GM12878 (cell line): ENCODE measurements at regions not wholly inside any gene's neighbourhood (a gene's known extent, or its start where the extent isn't known, plus 50 kb on each side); places are given as distances from the start of the nearest gene placed in this dataset.

Experiments used
- ATAC-seq: fragments of 200-7000 bp; cut with Tn5 transposase; 3 replicates; pipeline ENCODE4 v1.9.1; 2020; ENCODE audit warnings: mild to moderate bottlenecking, moderate library complexity
- BruUV-seq: library from RNA; stranded (reverse); fragments of 400-500 nt; replicated peaks from 2 replicates; lab custom pipeline; 2021; lab: Mats Ljungman, UMichigan
- CTCF ChIA-PET: fragments of 300-600 bp; sonication (Branson Sonifier 250); formaldehyde crosslinking; extraction: SDS; loops from one replicate; lab custom pipeline; 2021; ENCODE audit warnings: inconsistent platforms; lab: Yijun Ruan, JAX
- POLR2A ChIA-PET: fragments of 350-600 bp; formaldehyde crosslinking; extraction: SDS; loops from one replicate; lab custom pipeline; 2021; ENCODE audit warnings: inconsistent platforms; lab: Charles Lee
- RAD21 ChIA-PET: fragments of 300-600 bp; sonication (Branson Sonifier 250); formaldehyde crosslinking; loops from one replicate; lab custom pipeline; 2023; ENCODE audit warnings: antibody characterized with exemption; ENCODE audit not compliant: unreplicated experiment; lab: Charles Lee
- SMC1A ChIA-PET: fragments of 300-600 bp; sonication (Branson Sonifier 250); formaldehyde crosslinking; loops from one replicate; lab custom pipeline; 2023; ENCODE audit not compliant: unreplicated experiment, uncharacterized antibody; lab: Charles Lee
- DNase-seq: peaks from one replicate; pipeline ENCODE4 v3.0.0-alpha.2; 2011; ENCODE audit warnings: low read depth, low spot score
- FAIRE-seq: peaks from 3 replicates; lab custom pipeline; 2011; peaks lifted over from hg19 to GRCh38; lab: Jason Lieb, UNC
- H2AFZ ChIP-seq: 2 replicates; pipeline ENCODE4 v1.6.0; 2011; ENCODE audit warnings: low read depth, low read length, control low read depth; ENCODE audit not compliant: control insufficient read depth
- H3K27ac ChIP-seq: 2 replicates; pipeline ENCODE4 v1.5.1; 2011; ENCODE audit warnings: control low read depth; ENCODE audit not compliant: control insufficient read depth, insufficient read depth
- H3K27me3 ChIP-seq, 2 experiments: replicated peaks in 1 of 2; 2 replicates each; pipeline versions ENCODE4 v1.6.0 to v1.6.1; 2011; ENCODE audit warnings: low read length in 1 of 2; ENCODE audit not compliant: control insufficient read depth in 2 of 2, insufficient read depth in 2 of 2
- H3K36me3 ChIP-seq, 2 experiments: 2 replicates each; pipeline ENCODE4 v1.5.1; 2011; ENCODE audit warnings: low read length in 1 of 2; ENCODE audit not compliant: control insufficient read depth in 2 of 2, insufficient read depth in 2 of 2
- H3K4me1 ChIP-seq: 2 replicates; pipeline ENCODE4 v1.6.1; 2011; ENCODE audit warnings: mild to moderate bottlenecking, low read length, moderate library complexity, mixed read lengths; ENCODE audit not compliant: control insufficient read depth, insufficient read depth
- H3K4me2 ChIP-seq: 2 replicates; pipeline ENCODE4 v1.6.0; 2011; ENCODE audit warnings: control low read depth; ENCODE audit not compliant: control insufficient read depth, insufficient read depth
- H3K4me3 ChIP-seq: fragments of 200-600 bp; sonication (generic); 2 replicates; pipeline ENCODE4 v1.5.1; 2016
- H3K79me2 ChIP-seq: 2 replicates; pipeline ENCODE4 v1.6.0; 2011; ENCODE audit warnings: low read length; ENCODE audit not compliant: control insufficient read depth, insufficient read depth
- H3K9ac ChIP-seq: 2 replicates; pipeline ENCODE4 v1.8.0; 2011; ENCODE audit warnings: low read length, control low read depth, mixed read lengths; ENCODE audit not compliant: control insufficient read depth, insufficient read depth
- H3K9me3 ChIP-seq: replicated peaks from 3 replicates; pipeline ENCODE4 v1.5.1; 2011; ENCODE audit warnings: mild to moderate bottlenecking, low read length; ENCODE audit not compliant: control insufficient read depth, insufficient read depth
- H4K20me1 ChIP-seq: 2 replicates; pipeline ENCODE4 v1.6.0; 2011; ENCODE audit not compliant: control insufficient read depth, insufficient read depth
- MEF2A ChIP-seq: IDR thresholded peaks from 2 replicates; pipeline ENCODE4 v1.6.1; 2011; ENCODE audit warnings: low read depth, mild to moderate bottlenecking, low read length, moderate library complexity; ENCODE audit not compliant: insufficient read depth
- MTA2 ChIP-seq: fragments of 450-650 bp; IDR thresholded peaks from 2 replicates; pipeline ENCODE4 v1.6.1; 2016; ENCODE audit warnings: low read depth, mild to moderate bottlenecking, moderate library complexity
- NKRF ChIP-seq: fragments of 450-650 bp; conservative IDR thresholded peaks from 2 replicates; pipeline ENCODE4 v1.6.1; 2017; ENCODE audit warnings: mild to moderate bottlenecking, moderate library complexity
- NR2F1 ChIP-seq: fragments of 450-650 bp; conservative IDR thresholded peaks from 2 replicates; pipeline ENCODE4 v1.6.1; 2017; ENCODE audit warnings: mild to moderate bottlenecking
- PML ChIP-seq: IDR thresholded peaks from 2 replicates; pipeline ENCODE4 v1.6.1; 2012; ENCODE audit warnings: low read length, inconsistent platforms
- RCOR1 ChIP-seq: conservative IDR thresholded peaks from 2 replicates; pipeline ENCODE4 v1.6.1; 2012; ENCODE audit warnings: low read depth, low read length, improper control_type of control experiment
- SUZ12 ChIP-seq: fragments of 200-600 bp; sonication (generic); IDR thresholded peaks from one replicate; pipeline ENCODE4 v1.6.1; 2018; ENCODE audit warnings: antibody characterized with exemption, mild to moderate bottlenecking; ENCODE audit not compliant: unreplicated experiment
- USF2 ChIP-seq: IDR thresholded peaks from 2 replicates; pipeline ENCODE4 v1.6.1; 2011; ENCODE audit warnings: low read depth, low read length, improper control_type of control experiment, borderline replicate concordance
- WGBS: methylation state at CpG from one replicate; pipeline ENCODE4 v1.1.6; 2016; ENCODE audit warnings: low lambda C conversion rate; ENCODE audit not compliant: insufficient replicate concordance, insufficient coverage; ENCODE audit errors: missing lambda C conversion rate; 5-methylcytosine and 5-hydroxymethylcytosine counted together
- in situ Hi-C: fragments of 300-500 bp; cut with MboI; formaldehyde crosslinking; loops from 9 replicates; pipeline ENCODE4 v1.14.3; 2018; ENCODE audit warnings: mixed read lengths
- intact Hi-C: fragments of 100-400 bp; cut with micrococcal nuclease; formaldehyde crosslinking; loops from one replicate; pipeline ENCODE4 v1.14.2; 2022; ENCODE audit not compliant: unreplicated experiment

- no peaks in the 10 kb centered on the region for H3K36me3 ChIP-seq
- no peak overlapping the region for H3K4me2 ChIP-seq
- H3K27me3 ChIP-seq = no peaks in the 10 kb centered on the region
- RAD21 ChIA-PET = no interaction called here
- H3K4me1 ChIP-seq = no peaks in the 10 kb centered on the region
- DNase-seq (no peak), FAIRE-seq (no peak), ATAC-seq (no peak)
- no peak overlapping the region for H2AFZ ChIP-seq
- CTCF ChIA-PET = interaction anchor here (0.7 to 2.8 kb wide), 3 partner anchors 177 to 777 kb away, joined by 3 to 6 read pairs (median 3); no protein-coding TSS in a partner anchor
- H3K9ac ChIP-seq = no peak overlapping the region
- in situ Hi-C loops = no loop called here
- intact Hi-C loops = no loop called here
- no peak overlapping the region for H3K27ac ChIP-seq
- no peaks in the 10 kb centered on the region for H3K9me3 ChIP-seq
- SMC1A ChIA-PET = no interaction called here
- H3K79me2 ChIP-seq = no peaks in the 10 kb centered on the region
- TF ChIP-seq MTA2 (no peak), NR2F1 (no peak), PML (no peak), USF2 (no peak), NKRF (no peak), RCOR1 (no peak), SUZ12 (no peak), MEF2A (no peak)
- H4K20me1 ChIP-seq = no peaks in the 10 kb centered on the region
- BruUV-seq = no TSS peak
- POLR2A ChIA-PET = no interaction called here
- H3K4me3 ChIP-seq = no peak overlapping the region
- WGBS = 3% methylated on average over 2 of the region's 2 CpGs
Observed at GRCh38 chr2:226625946-226626345, 173.7 kb downstream of the IRS1 start.
